H1 (cell line): ENCODE measurements at regions not wholly inside any gene's neighbourhood (a gene's known extent, or its start where the extent isn't known, plus 50 kb on each side); places are given as distances from the start of the nearest gene placed in this dataset.

Experiments used
- CTCF ChIA-PET: fragments of 300-600 bp; sonication (Branson Sonifier 250); formaldehyde crosslinking; loops from one replicate; lab custom pipeline; 2021; ENCODE audit not compliant: partially characterized antibody; lab: Charles Lee
- POLR2A ChIA-PET: fragments of 300-600 bp; sonication (Branson Sonifier 250); formaldehyde crosslinking; loops from one replicate; lab custom pipeline; 2021; ENCODE audit warnings: inconsistent platforms; ENCODE audit not compliant: partially characterized antibody; lab: Charles Lee
- DNase-seq, 2 experiments: peaks; one replicate each; pipeline versions ENCODE4 v3.0.0 to v3.0.0-alpha.2; 2010 to 2022; ENCODE audit warnings: low spot score in 2 of 2, low read depth in 1 of 2, mixed read lengths in 1 of 2
- FAIRE-seq: peaks from 2 replicates; lab custom pipeline; 2011; peaks lifted over from hg19 to GRCh38; lab: Jason Lieb, UNC
- H2AFZ ChIP-seq: 2 replicates; pipeline ENCODE4 v1.8.1; 2012; ENCODE audit warnings: low read length, inconsistent platforms
- H2AK5ac ChIP-seq: 2 replicates; pipeline ENCODE4 v1.6.1; 2013; ENCODE audit warnings: low read depth, low read length
- H2BK120ac ChIP-seq: replicated peaks from 2 replicates; pipeline ENCODE3; 2013; ENCODE audit warnings: low read depth, low read length, inconsistent platforms
- H2BK12ac ChIP-seq: 2 replicates; pipeline ENCODE4 v1.6.1; 2013; ENCODE audit warnings: low read depth, low read length
- H2BK15ac ChIP-seq: 2 replicates; pipeline ENCODE4 v1.6.1; 2013; ENCODE audit warnings: low read length
- H2BK20ac ChIP-seq: 2 replicates; pipeline ENCODE4 v1.6.1; 2013; ENCODE audit warnings: low read length
- H2BK5ac ChIP-seq: 2 replicates; pipeline ENCODE4 v1.6.1; 2013; ENCODE audit warnings: low read depth, low read length
- H3K14ac ChIP-seq: 2 replicates; pipeline ENCODE4 v1.6.1; 2013; ENCODE audit warnings: inconsistent platforms; ENCODE audit not compliant: insufficient read length
- H3K18ac ChIP-seq: 2 replicates; pipeline ENCODE4 v1.6.1; 2013; ENCODE audit warnings: low read length; ENCODE audit errors: extremely low read depth
- H3K23ac ChIP-seq: 2 replicates; pipeline ENCODE4 v1.6.1; 2013; ENCODE audit warnings: inconsistent platforms; ENCODE audit not compliant: insufficient read length
- H3K23me2 ChIP-seq: 2 replicates; pipeline ENCODE4 v1.6.1; 2013; ENCODE audit warnings: low read depth, low read length
- H3K27ac ChIP-seq: 2 replicates; pipeline ENCODE4 v1.6.1; 2011; ENCODE audit warnings: low read depth, low read length, inconsistent platforms
- H3K27me3 ChIP-seq, 4 experiments: replicated peaks in 1 of 4; 1 replicate in 1 of 4; 2 replicates in 3 of 4; pipeline versions ENCODE4 v1.6.1 to v1.8.1; 2011 to 2013; ENCODE audit warnings: low read length in 3 of 4, mild to moderate bottlenecking in 3 of 4, inconsistent platforms in 2 of 4, mixed read lengths in 2 of 4, moderate library complexity in 1 of 4; ENCODE audit not compliant: control insufficient read depth in 3 of 4, insufficient read depth in 3 of 4; ENCODE audit errors: extremely low read depth in 1 of 4
- H3K36me3 ChIP-seq, 4 experiments: 2 replicates each; pipeline versions ENCODE4 v1.6.1 to v1.8.1; 2011 to 2013; ENCODE audit warnings: mild to moderate bottlenecking in 4 of 4, low read length in 3 of 4, moderate library complexity in 2 of 4, control low read depth in 1 of 4, inconsistent platforms in 1 of 4; ENCODE audit not compliant: insufficient read depth in 4 of 4, control insufficient read depth in 2 of 4
- H3K4ac ChIP-seq: replicated peaks from 2 replicates; pipeline ENCODE3; 2013; ENCODE audit warnings: low read length, low read depth, mixed read lengths, inconsistent platforms; ENCODE audit not compliant: insufficient read length
- H3K4me1 ChIP-seq, 4 experiments: replicated peaks in 1 of 4; 1 replicate in 1 of 4; 2 replicates in 3 of 4; pipeline versions ENCODE4 v1.6.1 to v1.8.1; 2011 to 2013; ENCODE audit warnings: low read length in 3 of 4, inconsistent platforms in 2 of 4, mixed read lengths in 1 of 4; ENCODE audit not compliant: insufficient read depth in 4 of 4, control insufficient read depth in 3 of 4
- H3K4me2 ChIP-seq, 2 experiments: 2 replicates each; pipeline versions ENCODE4 v1.6.1 to v1.8.1; 2011 to 2013; ENCODE audit warnings: low read depth in 2 of 2, low read length in 2 of 2, control low read depth in 1 of 2, inconsistent platforms in 1 of 2, mild to moderate bottlenecking in 1 of 2; ENCODE audit not compliant: insufficient read depth in 1 of 2
- H3K4me3 ChIP-seq, 4 experiments: fragments of 200-600, 300-600 bp in 1 of 4; sonication (generic), shearing (Covaris generic), sonication (Bioruptor Twin) in 1 of 4; 2 replicates each; pipeline versions ENCODE4 v1.5.1 to v1.8.1; 2011 to 2016; ENCODE audit warnings: low read length in 4 of 4, low read depth in 3 of 4, control low read depth in 2 of 4, inconsistent platforms in 2 of 4, mild to moderate bottlenecking in 2 of 4, mixed read lengths in 1 of 4, moderate library complexity in 1 of 4; ENCODE audit not compliant: insufficient read depth in 2 of 4; ENCODE audit errors: extremely low read depth in 1 of 4
- H3K56ac ChIP-seq: replicated peaks from 2 replicates; pipeline ENCODE3; 2013; ENCODE audit warnings: low read depth, mild to moderate bottlenecking, mixed read lengths, low read length, inconsistent platforms; ENCODE audit not compliant: insufficient read length
- H3K79me1 ChIP-seq: 2 replicates; pipeline ENCODE4 v1.6.1; 2013; ENCODE audit warnings: low read depth, low read length, control low read depth
- H3K79me2 ChIP-seq, 2 experiments: 2 replicates each; pipeline versions ENCODE4 v1.6.1 to v1.8.1; 2012 to 2013; ENCODE audit warnings: low read length in 2 of 2, mild to moderate bottlenecking in 2 of 2, inconsistent platforms in 1 of 2; ENCODE audit not compliant: insufficient read depth in 2 of 2, control insufficient read depth in 1 of 2
- H3K9ac ChIP-seq, 4 experiments: replicated peaks in 1 of 4; 1 replicate in 1 of 4; 2 replicates in 3 of 4; pipeline versions ENCODE4 v1.6.1 to v1.8.1; 2011 to 2013; ENCODE audit warnings: low read depth in 3 of 4, low read length in 3 of 4, control low read depth in 2 of 4, mild to moderate bottlenecking in 2 of 4, moderate library complexity in 2 of 4, inconsistent platforms in 1 of 4; ENCODE audit errors: extremely low read depth in 1 of 4
- H3K9me3 ChIP-seq, 2 experiments: 2 replicates each; pipeline versions ENCODE4 v1.6.1 to v1.8.1; 2012 to 2013; ENCODE audit warnings: mild to moderate bottlenecking in 2 of 2, moderate library complexity in 2 of 2, control low read depth in 1 of 2, inconsistent platforms in 1 of 2, low read depth in 1 of 2, low read length in 1 of 2, mixed read lengths in 1 of 2; ENCODE audit not compliant: insufficient read depth in 2 of 2
- H4K20me1 ChIP-seq, 2 experiments: replicated peaks in 1 of 2; 2 replicates each; pipeline versions ENCODE3 to v1.8.1; 2011 to 2013; ENCODE audit warnings: inconsistent platforms in 2 of 2, low read length in 2 of 2, mild to moderate bottlenecking in 1 of 2; ENCODE audit not compliant: insufficient read depth in 2 of 2, control insufficient read depth in 1 of 2
- H4K5ac ChIP-seq: 2 replicates; pipeline ENCODE4 v1.6.1; 2013; ENCODE audit warnings: low read length, low read depth, mixed read lengths, inconsistent platforms; ENCODE audit not compliant: insufficient read length
- H4K8ac ChIP-seq: 2 replicates; pipeline ENCODE4 v1.8.0; 2013; ENCODE audit warnings: mild to moderate bottlenecking, moderate library complexity, low read length, inconsistent platforms; ENCODE audit not compliant: insufficient read depth; ENCODE audit errors: extremely low read depth
- H4K91ac ChIP-seq: replicated peaks from 2 replicates; pipeline ENCODE3; 2013; ENCODE audit warnings: low read length, mixed read lengths, inconsistent platforms; ENCODE audit not compliant: insufficient read length
- ATF2 ChIP-seq: IDR thresholded peaks from 2 replicates; pipeline ENCODE4 v1.6.1; 2012; ENCODE audit warnings: low read length, inconsistent platforms
- BACH1 ChIP-seq: IDR thresholded peaks from 2 replicates; pipeline ENCODE4 v1.6.1; 2012; ENCODE audit warnings: low read length, improper control_type of control experiment
- BRCA1 ChIP-seq: IDR thresholded peaks from 2 replicates; pipeline ENCODE4 v1.6.1; 2012; ENCODE audit warnings: low read depth, low read length, improper control_type of control experiment
- E2F6 ChIP-seq: IDR thresholded peaks from 2 replicates; pipeline ENCODE4 v1.6.1; 2012; ENCODE audit warnings: inconsistent platforms
- GABPA ChIP-seq: IDR thresholded peaks from 2 replicates; pipeline ENCODE4 v1.6.1; 2011; ENCODE audit warnings: mild to moderate bottlenecking, low read length, moderate library complexity, borderline replicate concordance; ENCODE audit not compliant: insufficient read depth
- HDAC2 ChIP-seq, 2 experiments: fragments of 300-600 bp in 1 of 2; sonication (generic) in 1 of 2; IDR thresholded peaks; 2 replicates each; pipeline ENCODE4 v1.6.1; 2011 to 2012; ENCODE audit warnings: low read depth in 2 of 2, low read length in 2 of 2, mild to moderate bottlenecking in 2 of 2, moderate library complexity in 2 of 2, borderline replicate concordance in 1 of 2, inconsistent platforms in 1 of 2
- POLR2A ChIP-seq, 2 experiments: IDR thresholded peaks; 1 replicate in 1 of 2; 2 replicates in 1 of 2; pipeline ENCODE4 v1.6.1; 2011; ENCODE audit warnings: low read depth in 2 of 2, low read length in 2 of 2, mild to moderate bottlenecking in 2 of 2; ENCODE audit errors: control extremely low read depth in 1 of 2
- RAD21 ChIP-seq, 2 experiments: IDR thresholded peaks in 1 of 2; conservative IDR thresholded peaks in 1 of 2; 2 replicates each; pipeline ENCODE4 v1.6.1; 2011; ENCODE audit warnings: low read depth in 2 of 2, low read length in 2 of 2, improper control_type of control experiment in 1 of 2, inconsistent platforms in 1 of 2, mild to moderate bottlenecking in 1 of 2, moderate library complexity in 1 of 2
- SIN3A ChIP-seq, 2 experiments: IDR thresholded peaks in 1 of 2; conservative IDR thresholded peaks in 1 of 2; 2 replicates each; pipeline ENCODE4 v1.6.1; 2011 to 2012; ENCODE audit warnings: low read length in 2 of 2, improper control_type of control experiment in 1 of 2, low read depth in 1 of 2, mild to moderate bottlenecking in 1 of 2
- SUZ12 ChIP-seq: fragments of 200-600 bp; sonication (generic); IDR thresholded peaks from 2 replicates; pipeline ENCODE4 v1.6.1; 2012; ENCODE audit warnings: mild to moderate bottlenecking, inconsistent platforms, low read length, moderate library complexity, mixed read lengths
- TAF1 ChIP-seq: IDR thresholded peaks from 2 replicates; pipeline ENCODE4 v1.6.1; 2011; ENCODE audit warnings: mild to moderate bottlenecking, low read depth, low read length
- WGBS, 2 experiments: shearing (Covaris generic) in 1 of 2; methylation state at CpG; one replicate each; pipeline versions ENCODE4 v1.1.6 to v1.1.7; 2013 to 2015; ENCODE audit warnings: low lambda C conversion rate in 2 of 2, mixed read lengths in 2 of 2, inconsistent platforms in 1 of 2, low coverage in 1 of 2, missing lambda C conversion rate in 1 of 2; ENCODE audit not compliant: insufficient replicate concordance in 2 of 2, insufficient coverage in 1 of 2, insufficient read length in 1 of 2; ENCODE audit errors: extremely low coverage in 1 of 2, missing lambda C conversion rate in 1 of 2; 5-methylcytosine and 5-hydroxymethylcytosine counted together

GRCh38 chr6:164616917-164617524 is 692.4 kb downstream of the C6orf118 start:
- Histone ChIP-seq H3K23ac (no peak overlapping the region), H3K36me3 (no peaks in the 10 kb centered on the region), H3K18ac (no peak overlapping the region), H4K91ac (no peak overlapping the region), H2BK12ac (no peak overlapping the region), H3K9ac (no peak overlapping the region), H3K56ac (no peak overlapping the region), H2BK120ac (no peak overlapping the region), H3K79me2 (no peaks in the 10 kb centered on the region), H2BK20ac (no peak overlapping the region), H3K4ac (no peak overlapping the region), H3K27ac (no peak overlapping the region), H3K4me3 (no peak overlapping the region), H2BK5ac (no peak overlapping the region), H3K4me1 (no peaks in the 10 kb centered on the region; a peak in 1 of 7 replicates), H2AK5ac (no peak overlapping the region), H3K4me2 (no peak overlapping the region), H2AFZ (no peak overlapping the region), H3K79me1 (no peaks in the 10 kb centered on the region), H2BK15ac (no peak overlapping the region), H4K8ac (no peak overlapping the region), H3K27me3 (no peaks in the 10 kb centered on the region), H4K20me1 (no peaks in the 10 kb centered on the region), H4K5ac (no peak overlapping the region), H3K9me3 (no peaks in the 10 kb centered on the region), H3K23me2 (0 out of 2 replicates have a peak, but pooled peaks cover 1% of the 10 kb centered on the region), H3K14ac (no peak overlapping the region)
- no peak for DNase-seq
- CTCF ChIA-PET = no interaction called here
- no peak for FAIRE-seq
- POLR2A ChIA-PET = no interaction called here
- 96% methylated on average over 2 of the region's 2 CpGs; no CpG with 5 or more reads in 1 of the 2 experiments for WGBS, 2 experiments
- TF ChIP-seq BRCA1 (no peak), E2F6 (no peak), SIN3A (conservative IDR thresholded peaks at IDR 0.05 in 1 of 2, IDR thresholded peaks at IDR 0.05 in 1 of 2; ENCODE audit: low read depth in 1 of 2, low read length in 2 of 2) (no peak), RAD21 (IDR thresholded peaks at IDR 0.05 in 1 of 2, conservative IDR thresholded peaks at IDR 0.05 in 1 of 2; ENCODE audit: low read depth in 2 of 2, low read length in 2 of 2) (no peak), POLR2A (IDR thresholded peaks at IDR 0.05; ENCODE audit: control extremely low read depth in 1 of 2, low read depth in 2 of 2, low read length in 2 of 2) (no peak), SUZ12 (no peak), BACH1 (no peak), GABPA (no peak), ATF2 (no peak), HDAC2 (IDR thresholded peaks at IDR 0.05; ENCODE audit: borderline replicate concordance in 1 of 2, low read depth in 2 of 2, low read length in 2 of 2) (no peak), TAF1 (no peak)
